ENCODE measurements at regions not wholly inside any gene's neighbourhood (a gene's known extent, or its start where the extent isn't known, plus 50 kb on each side); places are given as distances from the start of the nearest gene placed in this dataset.

DNA sequence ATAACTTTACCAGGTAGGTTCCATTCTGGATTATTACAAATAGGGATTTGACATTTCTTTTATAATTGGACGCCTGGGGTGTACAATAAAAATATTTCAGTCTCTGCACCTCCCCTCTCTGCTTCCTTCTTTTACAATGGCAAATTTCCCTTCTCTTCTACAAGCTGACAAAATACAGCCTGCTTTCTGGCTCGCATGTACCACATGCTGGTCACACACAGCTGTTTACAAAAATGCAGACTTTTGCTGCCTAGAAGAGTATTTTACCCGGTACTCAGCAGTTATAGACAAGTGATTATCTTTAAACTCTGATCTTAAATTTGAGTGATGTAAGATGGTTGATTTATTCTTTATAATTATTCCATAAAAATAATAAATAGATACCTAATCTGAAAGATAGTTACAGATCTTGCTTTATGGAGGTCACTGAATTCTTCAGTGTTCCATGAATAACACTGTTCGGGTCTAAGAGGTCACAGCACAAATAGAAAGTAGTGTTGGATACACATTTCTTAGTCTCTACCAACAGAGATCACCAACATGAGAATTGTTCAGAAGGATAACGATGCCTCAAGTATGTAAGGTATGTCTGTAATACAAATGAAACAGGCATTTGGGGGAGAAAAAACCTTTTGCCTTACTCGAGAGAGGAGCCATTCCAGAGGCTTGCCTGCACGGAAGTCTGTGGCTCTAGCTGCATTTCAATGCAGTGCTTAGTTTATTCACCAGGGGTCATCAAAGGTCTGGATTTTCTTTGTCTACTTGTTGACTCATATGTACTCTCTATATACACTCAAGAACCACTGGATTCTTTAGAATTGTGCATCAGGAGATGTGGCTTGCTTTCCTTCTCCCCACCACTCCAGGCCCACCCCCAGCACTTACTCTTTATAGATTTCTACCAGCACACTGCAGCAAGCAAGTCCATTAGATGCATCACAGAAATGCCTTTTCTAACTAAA, 206.6 kb upstream of the RFX3 start:
- peak in 25 of 51 donors; percentile 3 to 78 (median 21) for DNase-seq

DNA sequence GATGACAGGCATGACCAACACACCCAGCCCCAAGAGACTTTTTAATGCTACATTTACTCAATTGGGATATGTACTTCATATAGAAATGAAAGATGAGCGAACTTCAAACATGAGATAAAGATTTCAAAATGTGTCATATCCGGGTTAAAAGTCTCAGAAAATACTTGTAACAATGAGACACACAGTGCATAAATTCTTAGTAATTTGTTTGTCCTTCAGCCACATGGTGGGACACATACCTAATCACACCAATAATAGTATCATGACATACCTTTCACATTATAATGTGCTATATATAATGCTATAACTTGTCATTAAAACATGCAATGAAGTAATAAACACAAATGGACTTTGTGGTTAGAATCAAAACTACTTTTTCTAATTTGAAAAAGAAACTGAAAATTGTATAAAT, 204.7 kb upstream of the RFX3 start:
- no peak for DNase-seq

DNA sequence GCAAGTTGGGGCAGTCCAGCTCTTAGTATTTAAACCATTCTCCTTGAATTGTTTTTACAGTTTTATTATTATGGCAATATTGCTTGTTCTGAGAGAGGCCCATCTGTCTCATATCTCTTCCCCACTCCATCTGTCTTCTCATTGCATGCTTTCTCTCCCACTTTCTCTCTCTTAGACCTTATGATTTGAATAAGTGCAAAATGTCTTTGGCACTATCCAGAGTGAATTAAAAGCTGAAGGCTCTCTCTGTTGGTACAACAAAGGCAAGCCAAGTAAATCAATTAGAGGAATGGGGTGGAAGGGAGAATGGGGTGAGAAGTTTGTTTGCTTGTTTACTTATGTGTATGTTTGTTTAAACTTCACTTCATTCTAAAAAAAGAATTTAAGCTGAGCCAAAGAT, 195.3 kb upstream of the RFX3 start:
- no peak for DNase-seq

DNA sequence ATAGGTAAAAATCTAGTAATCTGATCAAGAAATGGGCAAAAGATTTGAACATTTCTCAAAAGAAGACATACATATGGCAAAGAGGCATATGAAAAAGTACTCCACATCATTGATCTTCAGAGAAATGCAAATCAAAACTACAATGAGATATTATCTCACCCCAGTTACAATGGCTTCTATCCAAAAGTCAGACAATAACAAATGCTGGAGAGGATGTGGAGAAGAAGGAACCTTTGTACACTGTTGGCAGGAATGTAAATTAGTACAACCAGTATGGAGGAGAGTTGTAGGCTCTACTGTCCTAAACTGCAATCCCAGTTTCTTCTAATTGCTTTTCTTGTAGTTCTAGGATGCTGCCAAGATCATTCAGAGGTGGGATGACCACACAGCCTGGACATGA, 193.5 kb upstream of the RFX3 start:
- DNase-seq: no peak

DNA sequence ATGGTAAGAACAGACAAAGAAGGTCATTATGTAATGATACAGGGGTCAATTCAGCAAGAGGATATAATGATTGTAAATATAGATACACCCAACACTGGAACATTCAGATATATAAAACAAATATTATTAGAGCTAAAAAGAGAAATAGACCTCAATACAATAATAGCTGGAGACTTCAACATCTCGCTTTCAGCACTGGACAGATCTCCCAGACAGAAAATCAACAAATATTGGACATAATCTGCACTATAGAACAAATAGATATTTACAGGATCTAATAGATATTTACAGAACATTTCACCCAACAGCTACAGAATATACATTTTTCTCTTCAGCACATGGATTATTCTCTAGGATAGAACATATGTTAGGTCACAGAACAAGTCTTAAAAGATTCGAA, 190.6 kb upstream of the RFX3 start:
- DNase-seq: no peak

DNA sequence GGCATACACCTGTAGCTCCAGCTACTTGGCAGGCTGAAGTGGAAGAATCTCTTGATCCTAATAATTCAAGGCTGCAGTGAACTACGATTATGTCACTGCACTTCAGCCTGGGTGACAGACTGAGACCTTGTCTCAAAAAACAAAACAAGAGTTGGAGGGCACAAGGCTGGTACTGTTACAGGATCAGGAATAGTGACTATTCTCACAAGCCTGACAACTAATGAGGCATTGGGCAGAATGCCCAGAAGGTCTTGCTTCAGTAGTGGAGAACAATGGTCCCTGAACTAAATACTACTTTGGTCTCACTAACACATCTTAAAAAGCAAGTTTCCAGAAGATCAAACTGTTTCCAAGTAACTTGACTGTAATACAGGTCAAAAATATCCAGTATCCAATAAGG, 182.9 kb upstream of the RFX3 start:
- peak in 30 of 51 donors; percentile 2 to 73 (median 26) for DNase-seq

DNA sequence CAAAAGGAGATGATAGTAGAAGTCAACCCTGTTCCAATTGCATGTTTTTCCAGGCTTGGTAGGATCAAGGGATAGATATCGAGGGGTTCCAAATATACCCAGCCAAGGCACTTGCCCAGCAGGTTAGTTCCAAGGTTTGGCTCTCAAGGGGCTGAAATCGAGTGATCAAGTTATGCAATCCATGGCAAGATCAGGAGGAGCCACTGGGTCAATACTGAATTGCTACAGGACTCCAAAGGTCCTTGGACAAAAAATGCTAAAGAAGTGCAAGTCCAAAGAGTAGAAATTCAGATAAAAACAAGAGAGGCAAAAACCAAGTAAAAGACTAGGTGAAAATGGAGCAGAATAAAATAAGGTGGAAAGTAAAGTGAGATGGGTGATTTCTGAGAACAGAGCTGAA, 179.1 kb upstream of the RFX3 start:
- no peak for DNase-seq

DNA sequence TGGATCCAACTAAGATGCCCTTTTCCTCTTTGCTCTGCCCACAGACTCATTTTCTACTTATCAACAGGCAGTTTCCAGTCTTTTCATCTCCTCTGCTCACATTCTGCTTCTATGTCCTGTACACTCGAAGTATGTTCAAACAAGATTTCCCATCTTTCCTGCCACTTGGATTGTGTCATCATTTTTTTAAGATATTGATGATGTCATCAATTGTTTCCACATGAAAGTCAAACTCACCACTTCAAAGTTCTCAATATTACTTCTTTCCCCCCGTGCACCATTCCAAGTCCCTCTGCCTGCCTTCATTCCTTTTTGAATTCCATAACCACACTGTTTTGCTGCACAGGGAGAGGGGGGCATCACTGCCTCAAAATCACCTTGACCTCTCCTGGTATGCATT, 175.0 kb upstream of the RFX3 start:
- no peak for DNase-seq

DNA sequence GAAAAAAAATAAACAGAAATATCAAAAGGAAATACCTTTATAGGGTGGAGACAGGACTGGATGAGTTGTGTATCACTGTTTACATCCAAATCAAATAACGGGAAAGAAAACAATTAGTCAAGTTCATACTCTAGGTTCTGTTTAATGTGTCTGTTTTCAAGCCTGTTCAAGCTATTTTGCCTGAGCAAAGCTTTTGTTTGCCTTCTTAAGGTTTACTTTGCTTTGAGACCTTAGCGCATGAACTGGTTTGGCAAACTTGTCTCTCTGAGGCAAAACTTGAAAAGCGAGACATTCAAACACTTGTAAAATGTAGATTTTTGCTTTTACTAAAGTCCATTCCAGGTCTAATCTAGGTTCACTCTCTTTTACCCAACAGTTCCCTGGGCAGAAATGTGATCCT, 174.1 kb upstream of the RFX3 start:
- DNase-seq: no peak

DNA sequence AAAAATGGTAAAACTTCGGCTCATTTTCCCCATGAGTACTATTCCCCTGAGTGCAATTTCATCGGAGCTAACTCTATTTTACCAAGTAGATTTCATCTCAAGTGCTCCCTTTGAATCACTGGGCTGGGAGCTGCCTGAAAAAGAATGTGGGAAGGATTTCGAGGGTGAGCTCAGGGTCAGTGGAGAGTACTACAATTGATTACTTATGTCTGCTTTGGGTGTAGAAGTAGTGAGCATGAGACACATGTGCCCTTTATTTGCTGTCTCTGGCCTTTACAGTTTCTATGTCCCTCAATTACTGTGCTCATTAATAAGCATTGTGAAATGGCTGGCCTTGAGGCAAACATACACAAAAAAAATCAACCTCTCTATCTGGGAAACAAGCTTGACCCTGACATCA, 172.7 kb upstream of the RFX3 start:
- DNase-seq: no peak

DNA sequence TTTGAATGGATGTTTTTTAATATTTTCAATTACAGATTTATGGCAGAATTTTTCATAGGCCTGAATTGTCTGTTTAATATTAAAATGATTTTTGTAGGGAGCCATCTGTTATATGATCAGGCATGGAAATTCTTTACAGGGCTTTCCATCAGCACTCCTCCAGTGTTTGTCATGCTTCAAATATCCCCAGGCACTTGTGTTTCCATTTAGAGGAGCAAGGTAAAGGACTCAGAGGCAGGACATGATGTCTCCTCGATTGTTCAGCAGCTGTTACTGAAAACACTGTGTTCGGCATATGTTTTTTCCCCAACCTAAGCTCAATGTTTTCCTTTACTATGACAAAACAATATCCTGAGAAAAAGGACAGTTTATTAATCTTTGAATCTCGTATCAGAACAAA, 172.3 kb upstream of the RFX3 start:
- DNase-seq: no peak

DNA sequence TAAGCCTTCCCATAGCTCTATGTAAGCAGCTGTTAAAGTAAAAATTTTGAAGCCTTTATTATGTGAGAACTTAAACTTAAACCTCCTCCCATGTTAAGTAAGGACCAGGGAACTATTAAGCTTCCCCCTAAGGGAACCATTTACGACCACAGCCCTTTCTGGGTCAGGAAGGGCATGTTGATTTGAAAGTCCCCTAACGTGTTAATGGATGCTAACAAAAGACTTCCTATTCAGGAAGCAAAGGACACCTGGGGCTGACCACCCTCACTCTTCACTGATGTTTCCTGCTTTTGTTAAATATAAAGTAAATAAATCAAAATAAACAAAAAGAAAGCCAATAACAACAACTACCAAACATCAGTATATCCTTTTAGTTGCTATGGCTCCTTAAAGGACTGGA, 170.6 kb upstream of the RFX3 start:
- DNase-seq: no peak

DNA sequence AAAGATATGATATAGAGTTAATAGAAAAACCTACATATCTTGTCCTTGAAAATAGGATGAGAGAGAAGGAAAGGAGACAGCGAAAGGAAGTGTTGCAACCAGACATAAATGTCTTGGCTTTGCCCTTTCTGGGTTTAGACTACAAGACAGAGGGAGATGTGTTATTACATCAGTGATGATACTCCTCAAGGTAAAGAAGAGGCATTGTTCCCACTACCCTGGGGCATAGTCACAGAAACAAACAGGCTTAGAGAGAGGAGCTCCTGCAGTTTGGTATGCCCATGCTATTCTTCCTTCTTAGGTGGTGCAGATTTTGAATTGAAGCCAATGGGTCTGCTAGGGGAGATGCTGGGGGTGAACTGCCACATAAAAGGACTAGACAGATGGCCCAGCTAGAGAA, 166.8 kb upstream of the RFX3 start:
- DNase-seq: no peak

DNA sequence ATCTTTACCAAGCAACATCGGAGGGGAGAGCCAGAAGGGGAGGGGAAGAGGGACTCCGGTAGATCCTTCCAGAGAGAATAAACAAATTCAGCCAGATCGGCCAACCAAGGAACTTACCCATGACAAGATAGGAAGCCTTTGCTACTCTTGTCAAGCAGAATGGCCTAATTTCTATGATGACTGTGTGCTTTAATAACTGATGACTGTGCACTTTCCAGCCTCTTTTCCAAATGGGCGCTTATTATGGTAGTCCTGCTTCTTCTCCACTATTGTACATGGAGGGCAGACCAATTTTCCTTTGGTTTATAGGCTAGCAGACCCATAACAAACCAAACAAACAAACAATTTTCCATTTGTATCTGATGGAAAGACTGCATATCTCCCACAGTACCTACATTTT, 163.8 kb upstream of the RFX3 start:
- DNase-seq: no peak

DNA sequence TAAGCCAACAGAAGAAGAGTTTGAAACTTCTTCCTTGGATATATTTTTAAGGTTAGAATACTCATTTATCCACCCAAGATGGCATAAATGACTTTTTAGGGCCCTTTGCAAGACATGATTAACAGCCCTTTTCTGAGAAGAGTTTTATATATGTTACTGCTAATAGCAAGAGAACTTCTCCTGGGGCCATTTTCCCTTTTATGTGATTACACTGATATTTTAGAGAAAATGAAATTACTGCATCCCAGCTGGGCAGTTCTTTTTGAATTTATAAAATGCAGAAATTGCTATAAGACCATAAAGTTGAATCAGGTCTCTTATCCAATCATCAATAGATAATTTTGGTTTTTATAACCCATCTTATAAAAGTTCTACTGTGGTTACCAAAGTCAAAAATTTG, 161.3 kb upstream of the RFX3 start:
- DNase-seq: no peak

DNA sequence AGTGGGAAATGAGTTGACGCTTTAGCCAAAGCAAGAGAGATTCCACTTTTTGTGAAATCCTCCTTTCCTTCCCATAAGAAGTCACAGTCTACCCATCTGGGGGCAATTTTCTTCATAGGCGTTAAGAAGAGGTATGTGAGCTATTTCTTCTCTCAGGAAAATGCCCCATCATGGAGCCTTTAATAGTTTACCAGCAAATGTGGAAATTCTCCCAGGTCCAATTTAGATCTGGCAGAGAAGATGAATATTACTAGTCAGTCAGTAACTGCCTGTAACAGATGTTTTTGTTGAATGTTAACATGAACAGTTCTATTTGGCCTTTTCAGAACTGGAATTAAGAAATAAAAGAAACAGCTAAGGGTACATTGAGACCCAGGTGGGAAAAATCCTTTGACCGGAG, 156.4 kb upstream of the RFX3 start:
- no peak for DNase-seq

DNA sequence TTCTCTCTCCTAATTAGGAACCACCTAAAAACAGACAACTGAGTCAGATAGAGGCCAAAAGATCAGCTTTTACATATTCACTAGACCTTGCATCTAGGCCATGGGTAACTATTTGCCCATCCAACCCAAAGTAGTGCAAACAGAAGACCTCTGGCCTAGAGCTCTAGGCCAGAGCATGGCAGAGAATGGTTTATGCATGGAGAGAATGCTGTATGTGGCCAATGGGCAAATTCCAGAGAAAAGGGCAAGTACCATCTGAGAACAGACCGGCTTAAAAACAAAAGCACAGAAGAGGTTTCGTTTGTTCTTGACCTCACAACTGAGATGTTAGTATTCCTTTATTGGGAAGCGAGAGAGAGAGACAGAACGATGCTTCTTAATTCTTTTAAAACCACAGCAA, 151.7 kb upstream of the RFX3 start:
- DNase-seq: no peak

DNA sequence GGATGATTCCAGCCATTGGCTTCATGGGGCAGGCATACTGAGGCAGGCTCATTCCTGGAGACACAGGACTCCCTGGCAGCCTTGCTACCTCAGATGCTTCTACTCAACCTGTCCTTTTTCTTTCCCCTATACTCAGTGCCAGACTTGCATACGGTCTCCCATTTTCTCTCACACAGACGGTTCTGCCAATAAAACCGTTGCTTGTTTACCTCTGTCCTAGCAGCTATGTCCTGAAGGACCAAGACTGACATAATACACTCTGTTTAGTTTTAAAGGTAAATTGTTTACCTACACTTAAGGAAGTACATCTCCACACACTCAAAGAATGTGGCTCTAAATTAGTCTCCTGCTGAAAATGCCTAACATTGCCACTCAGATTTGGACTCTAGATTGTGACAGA, 151.0 kb upstream of the RFX3 start:
- no peak for DNase-seq

DNA sequence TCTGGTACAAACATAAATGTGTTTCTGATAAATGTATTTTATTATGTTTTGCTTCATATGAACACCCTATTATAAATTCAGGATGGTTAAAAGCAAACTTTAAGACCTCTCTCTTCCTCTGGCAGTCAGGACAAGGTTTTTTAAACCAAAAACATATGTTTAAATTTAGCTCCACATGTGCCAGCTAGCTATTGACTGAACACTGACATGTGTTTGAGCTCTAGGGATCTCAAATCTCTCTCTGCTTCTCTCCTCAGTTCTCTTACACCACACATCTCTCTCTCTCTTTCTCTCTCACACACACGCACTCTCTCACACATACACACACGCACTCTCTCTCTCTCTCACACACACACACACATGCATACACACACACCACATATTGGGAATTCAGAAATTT, 150.1 kb upstream of the RFX3 start:
- no peak for DNase-seq

DNA sequence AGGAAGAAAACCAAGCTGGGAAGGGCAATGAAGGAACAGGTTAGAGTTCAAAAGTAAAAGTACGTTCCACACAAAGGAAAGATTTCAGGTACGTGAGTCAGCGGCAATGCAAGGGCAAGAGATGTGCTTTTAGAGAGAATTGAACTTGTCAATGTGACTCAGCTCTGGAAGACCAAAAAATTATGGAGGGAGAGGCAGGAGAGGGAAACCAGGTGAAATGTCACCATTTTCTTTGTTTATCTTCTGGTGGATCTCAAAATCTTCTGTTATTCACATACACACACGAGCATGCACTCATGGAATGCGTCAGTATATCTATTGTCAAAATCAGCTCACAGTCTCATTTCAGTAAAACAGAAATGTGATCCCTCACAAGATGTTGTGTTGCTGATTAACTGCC, 148.8 kb upstream of the RFX3 start:
- DNase-seq: no peak

DNA sequence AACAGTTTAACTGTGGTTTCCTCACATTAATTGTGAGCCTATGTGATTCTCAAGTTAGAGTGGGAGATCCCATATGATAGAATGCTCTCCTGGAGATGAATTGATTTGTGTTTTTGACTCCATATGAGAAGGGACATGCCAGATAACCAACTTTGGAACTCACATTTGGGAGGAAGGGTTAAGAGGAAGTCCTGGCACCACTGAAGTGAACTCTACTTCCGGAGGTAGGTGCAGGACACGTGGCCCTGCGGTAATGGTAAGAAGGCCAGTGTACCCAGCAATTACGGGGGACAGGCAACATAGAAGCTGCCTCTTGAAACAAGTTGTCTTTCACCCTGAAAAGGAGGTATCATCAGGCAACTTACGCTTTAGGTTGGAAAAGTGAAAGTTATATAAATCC, 146.6 kb upstream of the RFX3 start:
- DNase-seq: no peak

DNA sequence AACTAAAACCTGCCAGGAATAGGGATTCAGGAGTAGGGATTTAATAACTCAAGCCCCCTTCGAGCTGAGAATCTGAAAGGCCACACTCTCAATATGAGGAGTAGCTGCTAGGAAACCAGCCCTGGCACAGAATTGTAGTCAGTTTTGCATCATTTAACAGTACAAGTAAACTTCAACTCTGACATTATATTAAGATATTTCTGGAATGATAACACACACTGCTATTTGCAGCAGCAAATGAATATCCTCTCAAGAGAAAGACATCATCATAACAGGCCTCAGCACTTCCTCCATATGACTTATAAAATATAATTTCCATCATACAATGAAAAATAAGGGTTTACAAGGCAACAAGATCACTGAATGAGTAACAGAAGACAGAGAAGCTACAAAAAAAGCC, 138.2 kb upstream of the RFX3 start:
- no peak for DNase-seq

DNA sequence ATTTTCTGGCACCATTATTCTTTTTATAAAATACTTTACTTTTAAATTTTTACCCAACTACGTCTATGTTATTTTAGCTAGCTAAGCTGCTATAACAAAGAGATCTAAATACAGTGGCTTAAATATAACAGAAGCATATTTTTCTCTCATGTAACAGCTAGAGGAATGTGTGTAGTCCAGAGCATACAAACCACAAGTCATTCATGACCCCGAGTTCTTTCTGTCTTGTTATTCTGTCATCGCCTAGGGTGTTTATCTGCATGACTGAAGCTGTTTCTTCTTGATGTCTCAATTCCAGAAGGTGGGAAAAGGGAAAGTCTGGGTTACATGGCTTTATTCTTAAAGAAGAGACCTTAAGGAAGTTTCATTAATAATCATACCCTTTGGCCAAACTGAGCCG, 136.9 kb upstream of the RFX3 start:
- DNase-seq: no peak

DNA sequence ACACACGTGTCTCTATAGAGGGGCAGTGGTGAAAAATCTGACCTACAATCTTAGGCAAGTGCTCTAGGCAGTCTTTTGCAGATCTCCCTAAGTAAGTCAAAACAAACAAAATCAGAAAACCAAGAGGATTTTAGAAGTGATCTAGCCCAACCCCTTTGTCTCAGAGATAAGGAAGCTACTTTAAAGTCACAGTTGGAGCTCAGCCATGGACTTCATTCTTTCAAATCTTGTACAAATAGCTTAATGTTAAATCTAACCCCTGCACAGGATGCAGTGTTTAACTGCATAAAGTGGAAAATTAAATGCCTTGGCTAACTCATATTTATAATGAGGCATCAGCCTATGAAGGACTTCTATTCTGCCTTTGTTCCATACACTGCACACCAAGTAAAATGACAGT, 135.1 kb upstream of the RFX3 start:
- DNase-seq: no peak

Data from hypothalamus (tissue), 51 donors.